Astrocyte (in vitro differentiated cells and primary cell): ENCODE measurements at regions not wholly inside any gene's neighbourhood (a gene's known extent, or its start where the extent isn't known, plus 50 kb on each side); places are given as distances from the start of the nearest gene placed in this dataset.

Experiments
- EZH2 ChIP-seq: IDR thresholded peaks from 2 replicates; pipeline ENCODE4 v1.6.1; 2012; ENCODE audit warnings: mild to moderate bottlenecking, low read length, inconsistent platforms; ENCODE audit not compliant: insufficient read depth
- TF ChIP-seq, protein P1 (sequence below): IDR thresholded peaks from 2 replicates; pipeline ENCODE4 v1.5.1; 2011; ENCODE audit warnings: low read depth, mild to moderate bottlenecking, inconsistent platforms, low read length, moderate library complexity; ENCODE audit not compliant: insufficient read depth

DNA sequence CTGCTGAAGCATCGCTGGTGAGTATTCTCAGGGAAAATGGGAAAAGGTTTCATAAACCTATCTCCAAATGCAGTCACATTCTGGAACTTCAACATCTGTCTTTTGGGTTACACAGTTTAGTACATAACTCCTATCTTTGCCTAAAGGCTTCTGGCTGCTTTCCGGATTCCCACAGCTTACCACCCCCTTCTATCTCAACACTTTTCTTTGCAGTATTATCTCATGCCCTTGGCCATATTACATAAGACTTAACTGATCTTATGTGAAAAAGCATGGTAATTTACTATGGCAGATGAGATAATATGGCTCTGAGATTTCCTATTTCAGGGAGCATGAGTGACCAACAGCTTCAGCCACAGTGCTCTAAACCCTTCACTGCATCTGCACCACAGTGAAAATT, 369.3 kb upstream of the LINC00305 start:
- TF ChIP-seq, protein P1, sequence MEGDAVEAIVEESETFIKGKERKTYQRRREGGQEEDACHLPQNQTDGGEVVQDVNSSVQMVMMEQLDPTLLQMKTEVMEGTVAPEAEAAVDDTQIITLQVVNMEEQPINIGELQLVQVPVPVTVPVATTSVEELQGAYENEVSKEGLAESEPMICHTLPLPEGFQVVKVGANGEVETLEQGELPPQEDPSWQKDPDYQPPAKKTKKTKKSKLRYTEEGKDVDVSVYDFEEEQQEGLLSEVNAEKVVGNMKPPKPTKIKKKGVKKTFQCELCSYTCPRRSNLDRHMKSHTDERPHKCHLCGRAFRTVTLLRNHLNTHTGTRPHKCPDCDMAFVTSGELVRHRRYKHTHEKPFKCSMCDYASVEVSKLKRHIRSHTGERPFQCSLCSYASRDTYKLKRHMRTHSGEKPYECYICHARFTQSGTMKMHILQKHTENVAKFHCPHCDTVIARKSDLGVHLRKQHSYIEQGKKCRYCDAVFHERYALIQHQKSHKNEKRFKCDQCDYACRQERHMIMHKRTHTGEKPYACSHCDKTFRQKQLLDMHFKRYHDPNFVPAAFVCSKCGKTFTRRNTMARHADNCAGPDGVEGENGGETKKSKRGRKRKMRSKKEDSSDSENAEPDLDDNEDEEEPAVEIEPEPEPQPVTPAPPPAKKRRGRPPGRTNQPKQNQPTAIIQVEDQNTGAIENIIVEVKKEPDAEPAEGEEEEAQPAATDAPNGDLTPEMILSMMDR: no peak
- no peak for TF ChIP-seq EZH2
